ENCODE measurements at regions not wholly inside any gene's neighbourhood (a gene's known extent, or its start where the extent isn't known, plus 50 kb on each side); places are given as distances from the start of the nearest gene placed in this dataset.

DNA sequence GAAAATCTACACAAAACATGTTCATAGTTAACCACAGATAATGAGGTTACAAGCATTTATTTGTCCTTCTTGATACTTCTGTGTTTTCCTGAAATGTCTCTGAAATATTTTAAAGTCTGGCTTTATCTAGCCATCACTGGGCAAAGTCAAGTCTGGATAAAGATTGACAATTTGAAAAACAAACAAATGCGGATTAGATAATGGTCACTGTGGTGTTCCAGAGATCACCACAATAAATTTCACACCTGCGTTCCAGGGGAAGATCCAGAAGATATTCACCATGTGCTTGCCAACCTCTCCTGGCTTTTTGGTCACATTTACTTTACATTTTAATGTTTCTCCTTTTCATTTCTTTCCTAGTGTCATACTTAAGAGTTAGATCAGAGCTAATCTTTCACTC is 109.7 kb upstream of the CCDC28A start:
- H3K9me3 ChIP-seq = no peaks in the 10 kb centered on the region
- H3K27ac ChIP-seq = no peak overlapping the region
- intact Hi-C loops (cut with DNase I; ENCODE audit: low total_unique reads) = no loop called here
- H3K36me3 ChIP-seq = no peaks in the 10 kb centered on the region
- TF ChIP-seq POLR2A (IDR thresholded peaks at IDR 0.05) = no peak
- TF ChIP-seq, protein P1, sequence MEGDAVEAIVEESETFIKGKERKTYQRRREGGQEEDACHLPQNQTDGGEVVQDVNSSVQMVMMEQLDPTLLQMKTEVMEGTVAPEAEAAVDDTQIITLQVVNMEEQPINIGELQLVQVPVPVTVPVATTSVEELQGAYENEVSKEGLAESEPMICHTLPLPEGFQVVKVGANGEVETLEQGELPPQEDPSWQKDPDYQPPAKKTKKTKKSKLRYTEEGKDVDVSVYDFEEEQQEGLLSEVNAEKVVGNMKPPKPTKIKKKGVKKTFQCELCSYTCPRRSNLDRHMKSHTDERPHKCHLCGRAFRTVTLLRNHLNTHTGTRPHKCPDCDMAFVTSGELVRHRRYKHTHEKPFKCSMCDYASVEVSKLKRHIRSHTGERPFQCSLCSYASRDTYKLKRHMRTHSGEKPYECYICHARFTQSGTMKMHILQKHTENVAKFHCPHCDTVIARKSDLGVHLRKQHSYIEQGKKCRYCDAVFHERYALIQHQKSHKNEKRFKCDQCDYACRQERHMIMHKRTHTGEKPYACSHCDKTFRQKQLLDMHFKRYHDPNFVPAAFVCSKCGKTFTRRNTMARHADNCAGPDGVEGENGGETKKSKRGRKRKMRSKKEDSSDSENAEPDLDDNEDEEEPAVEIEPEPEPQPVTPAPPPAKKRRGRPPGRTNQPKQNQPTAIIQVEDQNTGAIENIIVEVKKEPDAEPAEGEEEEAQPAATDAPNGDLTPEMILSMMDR (IDR thresholded peaks at IDR 0.05) = no peak
- H3K4me3 ChIP-seq = no peak overlapping the region
- H3K27me3 ChIP-seq = no peaks in the 10 kb centered on the region
- no peaks in the 10 kb centered on the region for H3K4me1 ChIP-seq
- DNase-seq = no peak

DNA sequence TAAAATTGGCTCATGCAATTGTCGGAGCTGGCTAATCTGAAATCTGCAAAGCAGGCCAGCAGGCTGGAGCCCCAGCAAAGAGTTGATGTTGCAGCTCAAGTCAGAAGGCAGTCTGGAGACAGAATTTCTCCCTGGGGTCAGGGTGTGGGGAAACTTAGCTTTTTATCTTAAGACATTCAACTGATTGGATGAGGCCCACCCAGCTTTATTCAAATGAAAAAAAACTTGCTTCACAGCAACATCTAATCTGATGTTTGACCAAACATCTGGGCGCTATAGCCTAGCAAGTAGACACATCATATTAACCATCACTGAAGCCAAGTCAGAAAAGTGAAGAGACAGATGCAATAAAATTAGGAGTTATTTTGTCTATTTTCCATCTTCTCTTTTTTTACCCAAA is 108.8 kb upstream of the CCDC28A start:
- DNase-seq = no peak
- Histone ChIP-seq H3K36me3 (no peaks in the 10 kb centered on the region), H3K4me1 (no peaks in the 10 kb centered on the region), H3K4me3 (no peak overlapping the region), H3K27ac (no peak overlapping the region), H3K27me3 (no peaks in the 10 kb centered on the region), H3K9me3 (no peaks in the 10 kb centered on the region)
- intact Hi-C loops (cut with DNase I; ENCODE audit: low total_unique reads) = no loop called here
- TF ChIP-seq, protein P1 (IDR thresholded peaks at IDR 0.05) = no peak
- TF ChIP-seq POLR2A (IDR thresholded peaks at IDR 0.05) = no peak

DNA sequence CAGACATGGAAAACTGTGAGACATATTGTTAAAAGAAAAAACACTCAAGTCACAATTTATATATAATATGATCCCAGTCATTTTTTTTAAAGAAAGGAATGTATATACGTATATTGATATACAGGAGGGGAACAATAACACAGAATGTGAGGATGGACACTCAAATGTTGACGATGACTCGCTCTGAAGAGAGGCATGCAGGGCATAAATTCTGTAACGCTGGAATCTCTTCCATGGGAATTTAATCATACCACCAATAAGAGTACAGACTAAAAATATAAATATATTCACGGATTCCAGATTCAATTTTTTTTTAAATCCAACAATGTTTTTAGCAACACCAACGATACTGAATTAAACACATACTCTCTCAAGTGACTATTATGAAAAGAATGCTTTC is 106.9 kb upstream of the CCDC28A start:
- intact Hi-C loops (cut with DNase I; ENCODE audit: low total_unique reads) = no loop called here
- no peaks in the 10 kb centered on the region for H3K9me3 ChIP-seq
- H3K27ac ChIP-seq = no peak overlapping the region
- H3K36me3 ChIP-seq = no peaks in the 10 kb centered on the region
- no peak overlapping the region for H3K4me3 ChIP-seq
- TF ChIP-seq, protein P1 (IDR thresholded peaks at IDR 0.05) = no peak
- no peak for TF ChIP-seq POLR2A (IDR thresholded peaks at IDR 0.05)
- no peaks in the 10 kb centered on the region for H3K27me3 ChIP-seq
- DNase-seq = no peak
- H3K4me1 ChIP-seq = no peaks in the 10 kb centered on the region

DNA sequence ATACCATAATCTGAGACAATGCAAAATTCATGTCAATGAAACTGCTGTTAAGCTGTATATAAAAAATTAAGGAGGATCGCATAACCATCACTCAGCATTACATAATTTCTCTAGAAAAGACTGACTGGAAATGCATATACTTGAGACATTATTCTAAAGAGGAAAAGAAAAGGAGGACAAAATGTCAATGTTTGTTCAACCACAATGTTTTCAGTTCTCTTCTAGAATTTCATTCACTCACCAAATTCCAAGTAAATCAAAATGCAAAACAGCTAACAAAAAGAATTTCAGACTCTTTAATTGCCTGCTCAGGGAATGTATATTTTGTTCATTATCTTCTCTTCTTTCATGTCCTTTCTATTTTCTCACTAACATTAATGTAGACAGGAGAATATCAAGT is 106.2 kb upstream of the CCDC28A start:
- H3K36me3 ChIP-seq = no peaks in the 10 kb centered on the region
- DNase-seq = no peak
- H3K27ac ChIP-seq = no peak overlapping the region
- H3K4me1 ChIP-seq = no peaks in the 10 kb centered on the region
- H3K4me3 ChIP-seq = no peak overlapping the region
- TF ChIP-seq, protein P1 (IDR thresholded peaks at IDR 0.05) = no peak
- TF ChIP-seq POLR2A (IDR thresholded peaks at IDR 0.05) = no peak
- no peaks in the 10 kb centered on the region for H3K27me3 ChIP-seq
- intact Hi-C loops (cut with DNase I; ENCODE audit: low total_unique reads) = no loop called here
- no peaks in the 10 kb centered on the region for H3K9me3 ChIP-seq

DNA sequence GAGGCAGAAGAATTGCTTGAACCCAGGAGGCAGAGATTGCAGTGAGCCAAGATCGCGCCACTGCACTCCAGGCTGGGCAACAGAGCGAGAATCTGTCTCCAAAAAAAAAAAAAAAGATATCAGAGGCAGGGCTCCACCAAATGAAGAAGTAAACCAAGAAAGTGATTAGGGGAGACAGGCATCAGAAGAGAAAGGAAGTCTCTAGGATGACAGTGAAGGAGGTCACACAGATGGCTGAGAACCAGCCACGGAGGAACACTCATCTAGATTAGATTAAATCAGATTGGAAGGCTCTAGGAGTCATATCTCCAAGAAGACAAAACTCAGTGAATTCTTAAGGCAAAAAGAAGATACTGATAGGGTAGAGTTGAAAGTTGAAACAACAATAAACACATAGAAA is 102.2 kb upstream of the CCDC28A start:
- no peak for DNase-seq
- Histone ChIP-seq H3K4me3 (no peak overlapping the region), H3K27ac (no peak overlapping the region), H3K9me3 (no peaks in the 10 kb centered on the region), H3K4me1 (no peaks in the 10 kb centered on the region), H3K27me3 (no peaks in the 10 kb centered on the region), H3K36me3 (no peaks in the 10 kb centered on the region)
- TF ChIP-seq POLR2A (IDR thresholded peaks at IDR 0.05) = no peak
- TF ChIP-seq, protein P1 (IDR thresholded peaks at IDR 0.05) = no peak
- intact Hi-C loops (cut with DNase I; ENCODE audit: low total_unique reads) = no loop called here

Data from uterus (tissue), 3 donors.